Stimulated activated CD8-positive, alpha-beta memory T cell treated with anti-CD3 and anti-CD28 coated beads, Interleukin-7, amount 100 ng/mL, for 24 hours (primary cell): ENCODE measurements at regions not wholly inside any gene's neighbourhood (a gene's known extent, or its start where the extent isn't known, plus 50 kb on each side); places are given as distances from the start of the nearest gene placed in this dataset.

Experiments used
- DNase-seq: peaks from one replicate; pipeline ENCODE4 v3.0.0-alpha.2; 2020; ENCODE audit warnings: low read depth

DNA sequence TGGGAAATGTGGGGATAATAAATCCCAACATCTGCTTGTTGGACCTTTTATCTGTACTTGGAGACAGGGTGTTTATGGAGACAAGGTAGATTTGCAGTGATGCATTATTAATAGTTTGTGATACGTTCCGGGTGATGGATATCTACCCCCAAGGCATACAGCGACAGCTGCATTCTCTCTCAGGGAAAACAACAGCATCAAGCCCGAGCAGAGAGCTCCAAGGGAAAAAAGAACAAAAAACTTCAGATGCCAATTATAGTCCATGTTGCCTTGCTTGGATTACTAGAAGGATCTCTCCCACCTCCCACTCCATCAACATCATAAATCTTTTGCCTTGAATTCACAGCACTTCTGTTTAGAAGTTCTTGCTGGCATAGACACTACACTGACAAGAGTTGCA lies 187.5 kb upstream of the CDH11 start:
- DNase-seq, result no peak

DNA sequence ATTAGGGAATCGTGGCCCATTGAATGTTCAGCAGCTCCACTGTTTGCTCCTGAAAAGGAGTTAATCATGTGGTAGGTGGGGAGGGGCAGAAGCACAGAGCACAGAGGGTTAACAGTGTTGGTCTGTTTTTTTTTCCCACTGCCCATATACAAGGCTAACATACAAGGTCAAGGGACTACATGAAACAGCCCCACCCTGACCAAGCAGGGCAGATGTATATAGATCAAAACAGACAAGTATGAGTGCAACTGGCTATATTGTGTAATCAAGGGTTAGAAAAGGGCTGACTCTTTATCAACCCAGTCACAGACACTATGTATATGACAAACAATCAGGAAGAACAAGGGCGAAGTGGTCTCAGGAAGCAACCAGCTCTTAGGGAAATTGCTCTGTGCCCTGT lies 186.6 kb upstream of the CDH11 start:
- no peak for DNase-seq

GRCh38 chr16:65307286-65307685 lies 185.4 kb upstream of the CDH11 start:
- no peak for DNase-seq

GRCh38 chr16:65306722-65307121 lies 184.9 kb upstream of the CDH11 start:
- no peak for DNase-seq

DNA sequence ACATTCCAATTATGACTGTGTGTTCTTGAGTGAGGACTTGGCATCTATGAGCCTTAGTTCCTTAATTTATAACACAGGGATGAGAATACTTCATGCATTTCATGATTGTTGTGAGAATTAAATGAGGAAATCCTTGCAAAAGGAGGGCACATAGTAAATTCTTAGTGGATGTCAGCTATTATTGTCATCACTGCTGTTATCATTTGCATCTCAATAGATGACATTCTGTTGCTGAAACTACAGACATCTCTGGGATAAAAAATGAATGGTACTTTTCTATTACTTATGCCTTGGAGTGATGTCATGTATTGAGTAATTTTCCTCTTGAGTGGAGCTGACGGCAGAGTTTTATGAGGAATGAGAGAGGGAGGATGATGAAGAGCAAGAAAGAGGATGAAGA lies 184.4 kb upstream of the CDH11 start:
- DNase-seq, result no peak

GRCh38 chr16:65305266-65305959 lies 183.6 kb upstream of the CDH11 start:
- DNase-seq, result no peak

GRCh38 chr16:65301029-65301428 lies 179.2 kb upstream of the CDH11 start:
- DNase-seq, result no peak

GRCh38 chr16:65297453-65297852 lies 175.6 kb upstream of the CDH11 start:
- DNase-seq, result no peak

DNA sequence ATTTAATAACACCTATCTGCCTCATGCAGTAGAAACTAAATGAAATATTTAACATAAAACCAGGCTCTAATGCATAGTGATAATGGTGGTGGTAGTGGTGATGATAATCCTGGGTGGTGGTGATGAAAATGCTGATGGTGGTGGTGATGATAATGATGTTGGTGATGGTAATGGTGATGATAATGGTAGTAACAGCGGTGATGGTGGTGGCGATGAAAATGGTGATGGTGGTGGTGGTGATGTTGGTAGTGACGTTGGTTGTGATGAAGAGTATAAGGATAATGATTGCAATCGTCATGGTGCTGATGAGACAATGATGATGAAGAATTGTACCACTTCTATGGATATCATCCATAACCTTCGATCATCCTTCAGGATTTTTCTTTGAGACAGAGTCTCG lies 173.7 kb upstream of the CDH11 start:
- DNase-seq, result no peak

DNA sequence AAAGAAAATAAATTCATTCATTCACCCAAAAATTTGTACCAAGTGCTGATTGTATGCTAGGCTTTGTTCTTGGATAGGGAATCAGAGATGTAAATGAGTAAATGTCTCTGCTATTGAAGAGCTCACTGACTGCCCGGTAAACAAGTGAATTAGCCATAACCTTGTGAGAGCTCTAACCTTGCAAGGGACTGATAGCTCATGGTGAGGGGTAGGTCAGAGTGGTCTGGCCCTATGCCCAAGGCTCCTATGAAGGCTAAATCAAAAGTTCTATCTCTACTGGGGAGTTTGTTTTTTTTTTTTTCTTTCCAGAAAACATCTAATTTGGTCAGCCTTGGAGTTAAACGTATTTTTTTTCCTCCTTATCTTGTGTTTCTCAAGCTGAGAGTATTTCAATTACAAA lies 172.8 kb upstream of the CDH11 start:
- DNase-seq, result no peak

DNA sequence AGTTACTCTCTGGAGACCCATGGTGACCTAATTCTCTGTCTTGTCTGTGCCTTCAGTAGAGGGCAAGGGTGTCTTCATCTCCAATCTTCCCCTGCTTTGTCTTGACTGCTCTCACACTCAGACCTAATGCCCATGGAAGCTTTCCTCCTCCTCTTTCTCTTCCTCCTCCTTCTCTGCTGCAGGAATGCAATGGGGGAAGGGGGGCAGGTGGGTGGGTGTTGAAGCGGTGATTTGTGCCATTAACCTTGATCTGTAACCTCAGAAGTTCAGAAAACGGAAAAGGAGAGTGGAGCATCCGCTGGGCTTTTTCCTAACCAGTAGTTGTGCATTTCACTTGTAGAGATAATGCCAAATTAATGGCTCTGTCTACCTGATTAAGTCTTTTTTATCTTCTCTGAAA lies 172.3 kb upstream of the CDH11 start:
- DNase-seq, result no peak

GRCh38 chr16:65289022-65289421 lies 167.2 kb upstream of the CDH11 start:
- no peak for DNase-seq

DNA sequence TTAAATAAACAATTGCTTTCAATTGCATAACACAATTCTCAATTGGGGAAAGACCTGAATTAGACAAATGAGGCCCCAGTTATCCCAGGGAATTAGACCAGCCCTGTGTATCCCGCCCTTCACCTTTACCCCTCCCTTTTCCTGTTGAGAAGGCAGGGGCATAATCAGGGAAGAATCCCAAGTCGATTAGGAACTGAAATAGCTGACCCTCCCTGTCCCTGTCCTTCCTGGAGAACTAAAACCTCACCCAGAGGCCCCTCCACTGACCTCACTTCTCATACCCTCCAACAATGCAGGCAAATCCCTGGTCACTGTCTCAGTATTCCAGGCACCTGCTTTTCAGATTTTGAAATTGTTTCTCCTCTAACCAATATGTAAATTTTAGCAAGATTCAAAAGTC lies 165.4 kb upstream of the CDH11 start:
- DNase-seq, result no peak

DNA sequence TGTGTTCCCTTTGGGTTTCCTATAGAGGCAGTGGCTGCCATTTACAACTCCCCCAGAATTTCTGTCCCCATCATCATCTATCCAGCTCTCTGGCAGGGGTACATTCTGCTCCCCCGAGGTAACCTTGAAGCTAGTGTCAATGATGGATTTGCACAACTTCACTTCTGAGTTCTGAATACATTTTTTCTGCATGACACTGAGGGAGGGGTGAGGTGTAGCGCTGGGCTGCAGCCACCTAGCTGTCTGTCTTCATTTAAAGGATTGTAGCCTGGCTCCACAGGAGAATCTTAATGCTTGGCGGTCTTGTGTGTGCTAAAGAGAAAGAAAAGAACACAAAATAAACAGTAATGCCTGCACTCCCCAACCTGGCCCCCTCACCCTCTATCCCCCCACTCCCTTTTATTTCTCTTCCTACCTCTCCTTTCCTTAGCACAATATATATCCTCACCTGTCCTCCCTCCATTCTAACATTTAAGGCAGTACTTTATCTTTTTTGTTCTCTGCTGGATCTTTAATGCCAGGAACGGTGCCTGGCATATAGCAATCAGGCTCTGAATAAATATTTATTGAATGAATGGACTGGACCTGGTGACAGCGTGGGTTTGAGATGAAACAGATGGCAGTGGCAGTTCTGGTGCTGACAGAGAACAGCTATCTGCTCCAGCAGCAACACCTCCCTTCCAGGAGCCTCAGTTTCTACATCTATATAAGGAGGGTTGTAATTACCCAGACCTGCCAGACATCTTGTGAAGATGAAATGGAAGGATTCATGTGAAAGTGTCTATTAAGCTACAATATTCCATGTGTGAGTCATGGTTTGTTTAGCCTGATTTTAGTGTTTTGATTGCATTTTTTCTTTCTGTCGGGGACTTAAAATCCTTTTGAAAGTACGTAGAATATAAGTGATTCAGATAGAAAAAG lies 163.5 kb upstream of the CDH11 start:
- no peak for DNase-seq

DNA sequence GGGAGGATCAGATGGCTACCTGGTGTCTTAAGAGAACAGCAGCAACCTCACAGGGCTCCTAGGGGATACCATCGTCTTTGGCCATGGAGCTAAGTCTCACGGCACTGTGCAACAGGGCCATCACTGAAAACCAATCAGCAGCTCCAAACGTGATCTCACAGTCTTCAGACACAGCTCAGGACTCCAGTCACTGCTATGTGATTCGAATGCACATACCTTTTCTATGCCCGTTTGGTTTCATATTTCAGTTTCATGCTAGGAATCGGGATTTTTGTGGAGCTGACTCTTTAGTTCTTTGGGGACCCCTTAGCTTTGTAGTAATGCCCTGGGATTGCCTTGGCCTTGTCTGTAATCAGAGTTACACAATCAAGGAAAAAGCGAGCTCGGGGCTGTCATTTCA lies 162.8 kb upstream of the CDH11 start:
- no peak for DNase-seq

- no peak for DNase-seq
Measured at GRCh38 chr16:65283181-65283651, 161.4 kb upstream of the CDH11 start.

- DNase-seq, result no peak
Measured at GRCh38 chr16:65281586-65281985, 159.7 kb upstream of the CDH11 start.

DNA sequence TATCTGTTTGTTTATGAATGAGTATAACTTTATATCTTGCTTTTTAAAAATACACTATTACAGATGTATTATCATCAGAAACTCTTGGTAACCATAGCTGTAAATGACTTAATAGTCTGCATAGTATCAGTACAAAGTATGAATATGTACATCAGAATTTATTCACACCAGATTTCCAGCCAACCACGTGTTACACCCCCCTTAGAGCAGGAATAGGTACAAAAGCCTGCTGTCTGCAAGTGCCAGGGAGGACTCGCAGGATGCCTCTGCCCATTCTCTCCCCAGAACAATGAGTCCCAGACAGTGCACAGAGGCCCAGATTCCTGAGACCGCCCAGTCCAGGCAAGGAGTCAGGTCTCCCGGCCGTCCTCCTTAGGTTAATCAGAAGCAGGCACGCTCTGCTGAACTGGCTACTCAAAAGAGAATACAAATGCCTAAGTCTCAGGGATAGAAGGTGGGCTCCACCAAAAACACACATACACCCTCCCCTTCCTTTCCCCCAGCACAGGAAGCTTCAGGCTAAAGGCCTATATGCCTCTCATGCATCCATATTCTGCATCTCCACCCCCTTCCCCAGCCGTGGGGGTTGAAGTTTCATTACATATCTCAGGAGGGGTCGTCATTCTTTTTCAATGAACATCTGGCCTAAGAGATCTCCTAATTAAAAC lies 159.1 kb upstream of the CDH11 start:
- no peak for DNase-seq

GRCh38 chr16:65279576-65279975 lies 157.7 kb upstream of the CDH11 start:
- no peak for DNase-seq

GRCh38 chr16:65278874-65279273 lies 157.0 kb upstream of the CDH11 start:
- DNase-seq, result no peak

GRCh38 chr16:65274566-65274965 lies 152.7 kb upstream of the CDH11 start:
- DNase-seq, result no peak

DNA sequence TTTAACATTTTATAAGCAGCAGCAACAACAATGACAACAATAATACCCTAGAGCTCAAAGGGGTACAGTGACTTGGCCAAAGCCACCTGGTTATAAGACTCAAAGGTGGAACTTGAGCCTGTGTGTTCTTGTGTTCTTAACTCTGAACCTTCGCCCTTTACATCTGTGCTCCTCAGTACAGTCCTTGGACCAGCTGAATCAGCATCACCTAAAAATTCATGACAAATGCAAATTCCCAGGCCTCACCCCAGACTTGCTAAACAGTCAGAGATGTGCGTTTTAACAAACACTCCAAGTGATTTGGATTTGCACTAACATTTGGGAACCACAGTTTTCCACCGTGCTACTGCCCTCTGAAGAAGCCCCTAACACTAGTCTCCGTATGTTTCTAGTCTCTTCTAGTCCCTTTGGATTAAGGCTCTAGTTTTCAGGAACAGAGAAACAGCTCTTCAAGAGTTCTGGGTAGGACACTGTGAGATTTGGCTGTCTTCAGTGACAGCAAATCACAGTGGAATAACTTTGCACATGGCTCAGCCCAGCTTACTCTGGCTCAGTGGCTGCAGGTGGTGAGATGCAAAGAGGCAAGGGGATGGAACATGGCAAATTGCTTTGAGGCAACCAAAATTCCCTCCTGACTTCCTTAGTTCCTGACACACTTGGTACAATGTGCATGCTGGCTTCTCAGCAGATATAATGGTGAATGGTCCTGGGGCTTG lies 151.0 kb upstream of the CDH11 start:
- no peak for DNase-seq
